ENCODE measurements at regions not wholly inside any gene's neighbourhood (a gene's known extent, or its start where the extent isn't known, plus 50 kb on each side); places are given as distances from the start of the nearest gene placed in this dataset.

DNA sequence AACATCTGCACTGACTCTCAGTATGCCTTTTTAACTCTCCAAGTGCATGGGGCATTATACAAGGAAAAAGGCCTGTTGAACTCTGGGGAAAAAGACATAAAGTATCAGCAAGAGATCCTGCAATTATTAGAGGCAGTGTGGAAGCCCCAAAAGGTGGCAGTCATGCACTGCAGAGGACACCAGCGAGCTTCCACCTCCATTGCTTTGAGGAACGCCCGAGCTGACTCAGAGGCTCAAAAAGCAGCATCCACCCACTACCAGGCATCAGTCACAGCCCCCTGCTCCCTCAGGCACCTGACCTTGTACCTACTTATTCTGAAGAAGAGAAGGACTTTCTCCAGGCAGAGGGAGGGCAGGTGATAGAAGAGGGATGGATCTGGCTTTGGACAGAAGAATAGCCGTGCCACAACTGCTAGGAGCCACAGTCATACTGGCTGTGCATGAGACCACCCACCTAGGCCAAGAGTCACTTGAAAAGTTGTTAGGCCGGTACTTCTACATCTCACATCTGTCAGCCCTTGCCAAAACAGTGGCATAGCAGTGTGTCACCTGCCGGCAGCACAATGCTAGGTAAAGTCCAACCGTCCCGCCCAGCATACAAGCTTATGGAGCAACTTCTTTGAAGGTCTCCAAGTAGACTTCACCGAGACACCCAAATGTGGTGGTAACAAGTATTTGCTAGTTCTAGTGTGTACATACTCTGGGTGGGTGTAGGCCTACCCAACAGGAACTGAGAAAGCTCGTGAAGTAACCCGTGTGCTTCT lies 439.1 kb upstream of the CA10 start:
- DNase-seq, result peak in 2 of 56 donors; percentile 2 to 3

DNA sequence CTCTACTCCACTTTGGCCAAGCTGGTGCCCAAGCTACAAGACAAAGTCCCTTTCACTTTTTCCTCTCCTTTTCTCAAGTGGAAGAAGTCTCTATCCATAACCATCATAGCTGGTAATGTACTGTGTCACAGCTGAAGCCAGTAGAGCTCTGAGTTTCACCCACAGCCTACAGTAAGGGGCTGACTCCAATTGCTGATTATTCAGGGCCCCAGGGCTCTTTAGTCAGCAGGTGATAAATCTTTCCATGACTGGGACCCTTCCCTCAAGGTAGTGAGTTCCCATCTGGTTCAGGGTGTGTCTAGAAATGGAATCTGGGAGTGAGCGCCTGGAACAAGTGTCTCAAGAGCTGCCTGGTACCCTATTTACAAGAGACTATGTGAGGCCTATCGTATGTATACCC lies 436.0 kb upstream of the CA10 start:
- DNase-seq, result no peak

DNA sequence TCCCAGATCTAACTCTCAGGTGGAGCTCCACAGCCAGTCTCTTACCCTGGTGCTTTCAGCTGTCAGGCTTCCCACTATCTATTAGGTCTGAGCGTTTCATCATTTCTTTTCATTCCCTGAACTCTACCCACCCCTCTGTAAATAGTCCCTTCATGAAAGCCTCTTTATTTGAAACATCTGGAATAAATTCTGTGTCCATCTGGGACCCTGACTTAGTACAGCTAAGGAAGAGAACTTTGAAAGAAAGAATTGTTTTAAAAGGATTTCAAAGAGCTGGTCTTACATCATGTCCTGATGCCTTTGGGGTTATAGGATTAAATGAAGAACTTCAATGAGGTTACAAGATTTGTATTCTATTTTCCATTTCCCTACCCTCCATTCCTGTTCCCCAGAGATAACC lies 388.5 kb upstream of the CA10 start:
- no peak for DNase-seq

DNA sequence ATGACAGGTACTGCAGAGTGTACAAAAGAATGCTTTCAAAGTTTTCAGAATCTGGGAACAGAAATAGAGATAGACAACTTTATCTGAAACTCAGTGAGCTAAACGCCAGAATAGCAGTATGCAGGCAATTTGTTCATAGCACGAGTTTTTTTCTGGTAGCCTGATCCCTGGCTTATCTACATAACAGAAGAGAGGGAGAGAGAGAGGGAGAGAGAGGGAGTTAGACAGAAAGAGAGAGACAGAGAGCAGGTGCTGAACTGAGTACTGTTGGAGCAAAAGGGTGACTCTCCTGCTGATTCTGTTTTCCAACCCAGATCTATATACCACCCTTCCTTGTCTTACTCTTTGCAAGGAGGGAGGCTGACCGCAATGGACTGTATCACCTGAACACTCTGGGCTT lies 388.0 kb upstream of the CA10 start:
- no peak for DNase-seq

DNA sequence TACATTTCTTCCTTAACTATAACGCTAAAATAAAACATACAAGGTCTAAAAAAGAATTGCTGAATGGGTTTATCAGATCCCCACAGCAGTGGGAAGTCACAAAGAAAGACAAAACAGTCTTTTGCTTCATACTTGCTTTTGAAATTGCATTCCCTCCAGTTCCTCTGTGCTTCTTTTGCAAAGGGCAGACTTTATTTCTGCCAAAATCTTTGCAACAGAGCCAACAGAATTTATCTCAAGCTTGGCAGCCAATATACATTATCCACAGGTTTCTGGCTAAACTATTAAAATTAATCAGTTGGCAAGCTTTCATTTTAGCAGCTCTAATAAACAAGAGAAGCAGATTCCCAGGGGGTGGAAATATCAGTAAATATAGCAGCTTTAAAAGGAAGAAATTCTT lies 378.9 kb upstream of the CA10 start:
- DNase-seq, result no peak

DNA sequence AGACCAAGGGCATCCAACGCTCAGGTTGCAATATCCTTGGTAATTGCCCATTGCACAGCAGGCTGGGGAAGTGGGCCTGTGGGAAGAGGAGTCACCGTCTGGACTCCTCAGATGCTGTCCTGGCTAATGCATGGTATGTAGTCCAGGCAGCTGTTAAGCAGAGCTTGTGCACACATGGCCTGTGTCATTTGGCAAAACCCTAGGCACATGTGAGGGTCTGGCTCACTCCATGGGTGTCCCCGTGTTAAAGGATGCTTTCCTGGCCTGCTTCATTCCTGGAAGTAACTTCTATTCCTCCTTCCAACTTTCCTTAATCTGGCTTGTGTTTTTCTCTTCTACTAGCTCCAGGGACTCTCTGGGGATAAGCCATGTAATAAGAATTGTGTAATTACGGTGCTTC lies 378.0 kb upstream of the CA10 start:
- no peak for DNase-seq

DNA sequence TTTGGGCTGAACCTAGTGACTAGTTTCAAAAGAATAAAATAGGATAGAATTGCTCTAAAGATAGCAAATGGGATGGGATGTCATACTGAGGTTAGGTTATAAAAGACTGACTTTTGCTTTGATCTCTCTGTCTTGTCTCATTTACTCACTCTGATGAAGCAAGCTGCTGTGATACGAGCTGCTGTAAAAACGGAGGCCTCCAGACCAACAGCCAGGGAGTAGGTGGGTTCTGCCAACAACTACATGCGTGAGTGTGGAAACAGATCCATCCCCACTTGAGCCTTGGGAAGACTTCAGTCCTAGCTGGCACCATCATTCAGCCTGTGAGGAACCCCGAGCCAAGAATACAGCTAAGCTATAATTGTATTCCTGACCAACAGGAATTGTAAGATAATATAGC lies 373.9 kb upstream of the CA10 start:
- no peak for DNase-seq

DNA sequence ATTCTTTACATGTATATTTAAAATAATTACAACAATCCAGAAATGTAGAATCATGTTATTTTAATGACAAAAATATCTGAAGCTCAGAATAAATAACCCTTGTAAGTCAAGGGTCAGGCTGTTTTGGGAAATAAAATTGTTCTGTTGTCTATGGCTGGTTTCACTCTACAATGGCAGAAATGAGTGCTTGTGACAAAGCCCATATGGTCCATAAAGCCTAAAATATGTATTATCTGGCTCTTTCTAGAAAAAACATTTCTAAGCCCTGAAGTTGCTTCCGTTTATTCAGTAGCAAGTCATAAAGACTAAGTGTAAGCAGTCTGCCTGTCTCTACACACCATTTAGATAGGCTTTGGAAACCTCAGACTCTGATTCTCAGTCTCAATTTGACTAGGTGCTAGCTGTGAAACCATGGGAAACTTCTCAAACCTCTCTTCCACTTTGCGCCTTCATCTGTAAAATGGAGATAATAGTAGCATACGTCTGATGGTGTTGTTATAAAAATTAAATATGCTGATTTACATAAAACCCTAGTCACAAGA lies 365.7 kb upstream of the CA10 start:
- no peak for DNase-seq

DNA sequence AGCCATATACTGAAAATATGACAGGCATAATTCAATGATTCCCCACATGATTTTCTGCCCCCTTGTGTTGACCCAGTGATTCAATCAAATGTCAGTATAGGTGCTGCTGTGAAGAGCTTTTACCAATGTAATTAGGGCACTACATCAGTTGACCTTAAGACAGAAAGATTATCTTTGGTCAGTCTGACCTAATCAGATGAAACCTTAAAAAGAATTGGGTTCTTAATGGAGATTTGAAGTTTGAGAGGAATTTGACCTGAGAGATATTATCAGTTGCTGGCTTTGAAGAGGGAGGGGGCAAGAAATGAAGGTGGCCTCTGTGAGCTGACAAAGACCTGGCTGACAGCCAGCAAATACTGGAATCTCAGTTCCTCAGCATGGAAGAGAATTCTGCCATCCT lies 358.7 kb upstream of the CA10 start:
- DNase-seq, result no peak

DNA sequence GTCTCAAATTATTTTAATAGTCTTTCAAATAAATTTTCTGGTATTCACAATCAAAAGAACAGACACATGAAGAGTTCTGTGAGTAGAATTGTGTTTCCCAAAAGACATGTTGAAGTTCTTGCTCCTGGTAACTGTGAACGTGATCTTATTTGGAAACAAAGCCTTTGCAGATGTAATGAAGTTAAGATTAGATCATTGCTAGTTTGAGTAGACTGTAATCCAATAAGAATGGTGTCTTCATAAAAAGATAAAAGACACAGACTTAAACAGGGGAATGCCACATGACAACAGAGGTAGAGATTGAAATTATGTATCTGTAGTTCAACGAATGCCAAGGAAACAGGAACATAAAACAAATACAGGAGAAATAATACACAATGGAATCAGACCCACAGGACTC lies 357.4 kb upstream of the CA10 start:
- DNase-seq, result no peak

DNA sequence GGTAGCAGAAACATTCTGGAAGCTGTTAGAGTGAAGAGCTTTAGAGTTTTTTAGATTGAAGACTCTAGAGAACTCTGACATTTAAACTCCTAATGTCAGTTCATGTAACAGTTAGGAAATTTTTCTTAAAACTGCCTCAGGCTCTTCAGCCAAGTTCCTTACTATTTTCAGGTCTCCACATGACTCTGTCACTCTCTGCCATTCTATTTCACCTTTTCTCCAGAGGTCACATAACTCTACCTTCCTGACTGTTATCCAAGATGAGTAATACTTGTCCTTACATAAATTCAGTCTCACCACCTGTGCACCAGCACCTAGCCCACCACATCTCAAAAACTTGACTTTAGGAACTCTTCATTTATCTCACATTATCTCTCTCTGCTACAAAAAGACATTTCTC lies 347.1 kb upstream of the CA10 start:
- no peak for DNase-seq

DNA sequence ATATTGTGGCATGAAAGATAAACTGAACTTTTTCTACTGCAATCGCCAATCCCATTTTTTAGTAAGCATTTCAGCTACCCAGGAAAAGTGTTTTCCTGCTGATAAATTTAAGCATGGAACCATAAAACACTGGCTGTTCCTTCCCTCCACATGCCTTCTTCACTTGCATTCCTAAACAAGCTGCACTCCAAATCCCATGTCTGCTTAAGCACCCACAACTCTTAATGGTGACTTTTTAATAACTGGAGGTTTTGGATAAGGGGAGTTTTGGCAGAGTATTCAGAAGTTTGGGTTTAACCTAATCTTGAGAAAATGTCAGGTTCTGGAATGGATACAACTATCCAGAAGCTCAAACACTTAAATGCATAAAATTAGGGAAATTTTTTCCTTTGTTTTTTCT lies 345.6 kb upstream of the CA10 start:
- no peak for DNase-seq

DNA sequence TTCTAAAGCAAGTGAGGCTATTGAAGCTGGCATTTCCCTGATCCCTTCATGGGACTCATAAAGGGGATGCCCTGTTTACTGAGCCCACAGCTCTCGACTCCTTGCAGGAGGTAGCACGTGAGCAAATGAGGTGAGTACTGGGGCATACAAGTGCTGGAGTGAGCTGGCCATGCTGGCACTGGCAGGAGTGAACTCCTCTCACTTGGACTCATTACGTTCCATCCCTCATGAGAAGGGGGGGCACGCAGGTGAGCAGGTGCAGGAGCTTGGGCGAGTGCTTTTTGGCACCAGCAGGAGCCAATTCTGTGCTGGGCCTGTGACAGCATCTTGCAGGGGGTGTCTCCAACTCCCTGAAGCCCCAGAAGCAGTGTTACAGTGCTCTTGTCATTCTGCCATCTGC lies 337.1 kb upstream of the CA10 start:
- DNase-seq, result no peak

DNA sequence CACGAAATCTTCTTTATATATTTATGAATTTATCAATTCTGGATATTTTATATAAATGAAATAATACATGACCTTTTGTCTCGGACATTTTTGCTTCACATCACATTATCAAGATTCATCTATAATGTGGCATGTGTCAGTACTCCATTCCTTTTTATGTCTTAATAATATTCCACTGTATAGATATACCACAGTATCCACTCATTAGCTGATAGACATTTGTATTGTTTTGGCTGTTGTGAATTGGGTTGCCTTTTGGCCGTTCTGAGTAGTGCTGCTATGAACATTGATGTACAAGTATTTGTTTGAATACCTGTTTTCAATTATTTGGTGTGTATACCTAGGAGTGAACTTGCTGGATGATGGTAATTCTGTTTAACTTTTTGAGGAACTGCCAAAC lies 323.8 kb upstream of the CA10 start:
- no peak for DNase-seq

DNA sequence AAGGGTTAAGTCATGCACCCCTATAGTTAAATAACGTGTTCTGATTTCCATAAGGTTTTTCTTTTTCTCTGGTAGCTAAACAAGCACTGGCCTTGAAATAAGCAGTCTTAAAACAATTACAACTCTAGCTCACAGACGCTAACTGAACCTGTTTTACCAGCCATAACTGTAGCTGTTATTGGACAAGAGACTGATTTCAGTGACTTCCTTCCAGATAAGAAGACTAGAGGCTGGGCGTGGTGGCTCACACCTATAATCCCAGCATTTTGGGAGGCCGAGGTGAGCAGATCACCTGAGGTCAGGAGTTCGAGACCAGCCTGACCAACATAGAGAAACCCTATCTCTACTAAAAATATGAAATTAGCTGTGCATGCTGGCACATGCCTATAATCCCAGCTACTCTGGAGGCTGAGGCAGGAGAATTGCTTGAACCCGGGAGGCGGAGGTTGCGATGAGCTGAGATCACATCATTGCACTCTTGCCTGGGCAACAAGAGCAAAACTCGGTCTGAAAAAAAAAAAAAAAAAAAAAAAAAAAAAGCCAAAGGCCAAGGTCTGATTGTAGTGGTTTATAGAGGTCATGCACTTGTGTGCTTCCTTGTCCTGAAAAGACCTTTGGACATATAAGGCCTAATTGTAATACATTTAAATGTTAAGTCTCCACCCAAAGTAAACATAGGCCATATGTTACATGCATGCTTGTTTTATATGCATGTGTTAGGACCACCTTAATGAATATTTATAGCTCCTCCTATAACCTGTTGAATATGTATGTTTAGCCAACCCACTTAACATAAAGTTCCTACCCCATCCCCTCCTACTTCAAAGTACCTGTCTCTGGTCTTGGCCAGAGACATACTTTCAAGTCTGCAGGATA lies 319.5 kb upstream of the CA10 start:
- DNase-seq, result no peak

DNA sequence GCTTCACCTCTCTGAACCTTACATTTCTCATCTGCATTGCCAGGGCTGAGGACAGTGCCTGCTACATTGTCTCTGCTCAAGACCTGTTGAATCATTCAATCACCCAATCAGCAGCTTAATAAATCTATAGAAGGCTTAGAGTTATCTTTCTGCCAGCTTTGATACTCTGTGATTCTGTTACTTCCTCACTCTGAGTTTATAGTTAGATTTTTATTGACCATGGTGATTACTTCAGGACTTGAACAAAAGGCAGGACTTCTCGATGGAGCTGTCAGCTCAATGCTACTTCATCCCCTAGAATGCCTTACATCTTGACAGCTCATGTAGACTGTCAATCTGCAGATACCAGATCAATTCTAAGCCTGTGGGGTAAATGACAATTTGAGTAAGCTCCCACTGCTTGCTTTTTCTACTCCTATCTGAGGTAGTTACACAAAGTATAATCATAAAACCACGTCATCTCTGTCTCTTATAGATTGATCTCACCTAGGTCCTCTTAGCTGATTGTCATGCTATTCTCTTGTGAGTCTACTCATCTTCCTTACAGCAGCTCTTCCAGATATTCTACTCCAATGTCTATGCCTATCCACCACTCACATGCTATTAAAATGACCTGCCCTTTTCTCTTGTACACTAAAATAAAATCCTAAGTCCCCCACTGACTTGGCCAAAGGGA lies 318.3 kb upstream of the CA10 start:
- no peak for DNase-seq

DNA sequence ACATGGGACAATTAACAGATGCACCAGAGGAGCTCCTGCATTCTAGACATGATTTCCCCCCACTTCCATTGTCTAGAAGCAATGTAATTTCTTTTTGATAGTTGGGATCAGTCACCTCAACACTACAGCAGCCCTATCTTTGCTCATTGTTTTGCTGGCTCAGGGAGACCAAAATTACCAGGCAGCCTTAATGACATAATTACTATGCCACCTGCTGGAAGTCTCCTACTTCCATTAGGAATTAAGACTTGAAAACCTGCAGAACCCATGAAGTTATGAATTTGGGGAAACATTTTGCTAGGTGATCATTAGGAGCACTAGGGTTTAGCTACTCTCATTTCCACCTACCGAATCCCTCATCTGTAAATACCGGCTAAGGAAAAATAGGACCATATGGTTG lies 312.0 kb upstream of the CA10 start:
- no peak for DNase-seq

DNA sequence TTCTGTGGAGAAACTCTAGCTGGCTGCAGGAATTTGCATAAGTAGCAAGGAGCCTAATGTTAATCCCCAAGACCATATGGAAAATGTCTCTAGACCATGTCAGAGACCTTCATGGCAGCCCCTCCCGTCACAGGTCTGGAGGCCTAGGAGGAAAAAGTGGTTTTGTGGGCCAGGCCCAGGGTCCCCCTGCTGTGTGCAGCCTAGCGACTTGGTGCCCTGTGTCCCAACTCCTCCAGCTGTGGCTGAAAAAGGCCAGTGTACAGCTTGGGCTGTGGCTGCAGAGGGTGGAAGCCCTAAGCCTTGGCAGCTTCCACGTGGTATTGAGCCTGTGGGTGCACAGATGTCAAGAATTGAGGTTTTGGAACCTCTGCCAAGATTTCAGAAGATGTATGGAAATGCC lies 306.9 kb upstream of the CA10 start:
- no peak for DNase-seq

DNA sequence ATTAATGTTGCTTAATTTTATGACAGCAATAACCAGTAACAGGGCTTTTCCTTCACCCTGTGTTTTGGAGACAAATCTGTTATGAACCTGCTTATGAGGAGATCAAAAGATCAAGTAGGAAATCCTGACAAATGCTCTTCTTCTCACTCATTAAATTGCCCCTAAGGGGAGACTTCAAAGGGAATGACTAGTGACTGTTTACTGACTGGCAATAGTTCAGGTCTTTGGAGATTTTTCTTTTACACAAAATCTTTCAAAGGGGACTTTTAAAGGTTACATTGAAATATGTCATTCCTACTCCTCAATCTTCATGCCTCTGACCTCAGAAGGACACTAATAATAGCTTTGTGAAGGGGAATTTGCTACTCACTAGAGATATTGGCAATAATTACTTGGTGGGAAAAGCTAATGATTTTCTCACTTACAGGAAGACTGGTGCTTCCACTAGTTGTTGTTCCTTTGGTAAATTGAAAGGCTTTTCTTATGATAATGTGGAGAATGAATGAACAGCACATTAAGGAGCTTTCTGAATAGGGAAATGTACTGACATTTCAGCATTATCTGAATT lies 292.9 kb upstream of the CA10 start:
- no peak for DNase-seq

DNA sequence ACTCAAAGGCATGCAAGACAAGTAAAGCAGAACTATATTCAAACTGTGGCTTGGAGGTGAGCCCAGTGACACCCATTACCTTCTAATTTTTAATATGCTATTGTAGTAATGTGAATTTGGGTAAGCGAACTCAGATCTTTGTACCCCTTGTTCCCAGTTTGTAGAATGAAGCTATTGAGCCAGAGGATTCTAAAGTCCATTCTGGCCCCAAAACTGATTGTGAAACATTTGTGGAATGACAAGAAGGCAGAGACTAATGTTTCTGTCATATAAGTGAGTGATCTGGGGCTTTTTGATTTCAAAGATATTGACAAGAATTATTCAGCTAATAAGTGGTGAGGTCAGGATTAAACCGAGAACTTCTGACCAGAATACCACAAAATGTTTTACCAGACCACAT lies 283.8 kb upstream of the CA10 start:
- DNase-seq, result no peak

DNA sequence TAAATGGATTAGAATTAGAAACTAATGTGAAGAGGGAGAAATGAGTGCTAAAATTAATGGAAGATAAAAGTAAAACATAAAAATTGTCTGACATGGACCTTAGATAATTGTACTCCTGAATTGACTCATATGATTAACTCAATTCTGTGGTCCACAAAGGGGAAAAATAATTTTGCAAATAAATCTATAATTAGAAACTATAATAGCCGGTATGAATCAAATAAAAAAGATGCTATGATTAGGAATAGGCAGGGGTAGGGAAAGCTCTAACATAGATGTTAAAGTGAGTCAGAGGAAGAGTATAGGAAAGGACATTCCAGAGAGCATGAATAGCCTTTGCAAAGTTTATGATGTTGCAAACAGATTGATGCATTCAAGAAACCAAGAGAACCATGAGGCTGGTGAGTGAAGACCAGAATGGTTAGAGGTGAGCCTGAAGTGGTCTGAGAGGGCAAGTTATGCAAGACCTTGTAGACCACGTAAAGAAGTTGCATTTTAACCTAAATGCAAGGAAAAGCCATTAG lies 262.1 kb upstream of the CA10 start:
- DNase-seq, result no peak

DNA sequence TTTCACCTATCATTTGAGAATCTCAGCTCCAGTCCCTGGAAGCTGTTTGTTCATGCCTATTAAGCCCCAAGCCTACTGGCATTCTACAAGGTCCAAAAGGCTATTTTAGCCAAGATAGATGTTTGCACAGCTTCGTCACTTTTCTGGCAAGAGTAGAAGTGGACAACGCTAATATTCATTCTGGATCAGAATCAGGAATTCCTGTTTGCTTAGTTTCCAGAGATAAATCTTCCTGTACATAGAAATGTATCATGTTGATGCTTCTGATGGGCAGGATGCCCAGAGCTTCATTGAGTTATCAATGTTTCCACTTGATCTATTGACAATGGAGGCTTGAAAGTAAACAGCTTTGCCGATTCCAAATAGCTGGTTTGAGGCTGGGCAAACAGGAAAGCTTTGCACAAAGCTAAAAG lies 260.7 kb upstream of the CA10 start:
- DNase-seq, result peak in 9 of 56 donors; percentile 1 to 19 (median 2)

Data from amygdala (tissue), 56 donors.